ENCODE measurements at regions not wholly inside any gene's neighbourhood (a gene's known extent, or its start where the extent isn't known, plus 50 kb on each side); places are given as distances from the start of the nearest gene placed in this dataset.
A peak's percentile ranks its signal among the peaks of the same experiment; 100 is the strongest.

- DNase-seq (ENCODE audit: low read depth): no peak
Observed at GRCh38 chr13:86737334-86737932, 933.7 kb upstream of the SLITRK5 start.

GRCh38 chr13:86741762-86742285 lies 929.3 kb upstream of the SLITRK5 start:
- no peak for DNase-seq (ENCODE audit: low read depth)

- DNase-seq (ENCODE audit: low read depth): peak; percentile 20
Observed at GRCh38 chr13:86757236-86757978, 913.8 kb upstream of the SLITRK5 start.

GRCh38 chr13:86758116-86758515 lies 913.1 kb upstream of the SLITRK5 start:
- DNase-seq (ENCODE audit: low read depth): no peak

GRCh38 chr13:86760620-86761019 lies 910.6 kb upstream of the SLITRK5 start:
- DNase-seq (ENCODE audit: low read depth): no peak

- no peak for DNase-seq (ENCODE audit: low read depth)
Observed at GRCh38 chr13:86765462-86765861, 905.7 kb upstream of the SLITRK5 start.

GRCh38 chr13:86788616-86789015 lies 882.6 kb upstream of the SLITRK5 start:
- no peak for DNase-seq (ENCODE audit: low read depth)

- DNase-seq (ENCODE audit: low read depth): no peak
Observed at GRCh38 chr13:86792153-86792651, 879.0 kb upstream of the SLITRK5 start.

- no peak for DNase-seq (ENCODE audit: low read depth)
Observed at GRCh38 chr13:86795858-86796257, 875.3 kb upstream of the SLITRK5 start.

- no peak for DNase-seq (ENCODE audit: low read depth)
Observed at GRCh38 chr13:86810361-86810760, 860.8 kb upstream of the SLITRK5 start.

- DNase-seq (ENCODE audit: low read depth): no peak
Observed at GRCh38 chr13:86813198-86813597, 858.0 kb upstream of the SLITRK5 start.

- no peak for DNase-seq (ENCODE audit: low read depth)
Observed at GRCh38 chr13:86825410-86825809, 845.8 kb upstream of the SLITRK5 start.

GRCh38 chr13:86826232-86826631 lies 844.9 kb upstream of the SLITRK5 start:
- no peak for DNase-seq (ENCODE audit: low read depth)

GRCh38 chr13:86830046-86830445 lies 841.1 kb upstream of the SLITRK5 start:
- DNase-seq (ENCODE audit: low read depth): no peak

- DNase-seq (ENCODE audit: low read depth): no peak
Observed at GRCh38 chr13:86831084-86831483, 840.1 kb upstream of the SLITRK5 start.

- no peak for DNase-seq (ENCODE audit: low read depth)
Observed at GRCh38 chr13:86838411-86839120, 832.6 kb upstream of the SLITRK5 start.

- no peak for DNase-seq (ENCODE audit: low read depth)
Observed at GRCh38 chr13:86839221-86839620, 832.0 kb upstream of the SLITRK5 start.

GRCh38 chr13:86840250-86841191 lies 830.6 kb upstream of the SLITRK5 start:
- no peak for DNase-seq (ENCODE audit: low read depth)

GRCh38 chr13:86841264-86841663 lies 829.9 kb upstream of the SLITRK5 start:
- no peak for DNase-seq (ENCODE audit: low read depth)

GRCh38 chr13:86846501-86846900 lies 824.7 kb upstream of the SLITRK5 start:
- no peak for DNase-seq (ENCODE audit: low read depth)

GRCh38 chr13:86848716-86849115 lies 822.5 kb upstream of the SLITRK5 start:
- no peak for DNase-seq (ENCODE audit: low read depth)

- no peak for DNase-seq (ENCODE audit: low read depth)
Observed at GRCh38 chr13:86856991-86857390, 814.2 kb upstream of the SLITRK5 start.
